ENCODE measurements at regions not wholly inside any gene's neighbourhood (a gene's known extent, or its start where the extent isn't known, plus 50 kb on each side); places are given as distances from the start of the nearest gene placed in this dataset.
"Not testable (repeated sequence)": the region's sequence is repeated elsewhere in the genome, so short reads cannot be mapped to it uniquely, and the experiment has no call there.

GRCh38 chr6:6736791-6737654 lies 148.5 kb downstream of the LY86 start:
- no peak for DNase-seq
- H3K27me3 Mint-ChIP-seq: peaks cover 32% of the 10 kb centered on the region
- H3K36me3 Mint-ChIP-seq (ENCODE audit: low read depth): no peaks in the 10 kb centered on the region
- H3K4me1 Mint-ChIP-seq: no peaks in the 10 kb centered on the region
- H3K4me3 Mint-ChIP-seq: no peak overlapping the region
- no peak overlapping the region for H3K27ac Mint-ChIP-seq
- H3K9me3 Mint-ChIP-seq: no peaks in the 10 kb centered on the region
- ATAC-seq: no peak

- H3K27me3 Mint-ChIP-seq: peaks cover 32% of the 10 kb centered on the region
- H3K9me3 Mint-ChIP-seq: no peaks in the 10 kb centered on the region
- no peaks in the 10 kb centered on the region for H3K4me1 Mint-ChIP-seq
- no peaks in the 10 kb centered on the region for H3K36me3 Mint-ChIP-seq (ENCODE audit: low read depth)
- DNase-seq (no peak), ATAC-seq (no peak)
- H3K4me3 Mint-ChIP-seq: no peak overlapping the region
- H3K27ac Mint-ChIP-seq: no peak overlapping the region
These were observed 149.2 kb downstream of the LY86 start for GRCh38 chr6:6737671-6738070.

DNA sequence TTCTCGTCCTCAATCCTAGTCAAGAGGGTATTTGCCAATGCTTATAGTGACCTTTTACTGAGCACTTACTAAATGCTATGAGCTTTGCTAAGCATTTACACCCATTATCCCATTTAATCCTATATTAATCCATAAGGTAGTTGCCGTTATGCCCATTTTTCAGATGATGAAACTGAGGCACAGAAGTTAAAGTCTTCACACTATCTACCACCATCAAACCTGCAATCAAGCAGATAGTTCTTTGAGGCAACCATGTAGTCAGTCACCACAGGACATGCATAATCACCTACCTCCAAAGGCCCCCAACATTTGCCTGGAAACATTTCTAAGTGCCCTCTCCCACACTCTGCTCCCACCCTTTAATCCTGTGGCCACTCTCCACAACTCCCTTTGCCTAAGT lies 149.6 kb downstream of the LY86 start:
- Mint-ChIP-seq H3K36me3 (ENCODE audit: low read depth) (no peaks in the 10 kb centered on the region), H3K9me3 (no peaks in the 10 kb centered on the region), H3K4me3 (no peak overlapping the region), H3K4me1 (no peaks in the 10 kb centered on the region), H3K27ac (no peak overlapping the region), H3K27me3 (peaks cover 32% of the 10 kb centered on the region)
- DNase-seq: no peak
- no peak for ATAC-seq

- Mint-ChIP-seq H3K4me1 (no peaks in the 10 kb centered on the region), H3K36me3 (ENCODE audit: low read depth) (no peaks in the 10 kb centered on the region), H3K27me3 (peaks cover 30% of the 10 kb centered on the region), H3K9me3 (no peaks in the 10 kb centered on the region), H3K27ac (no peak overlapping the region), H3K4me3 (no peak overlapping the region)
- ATAC-seq: no peak
- DNase-seq: no peak
These were observed 150.6 kb downstream of the LY86 start for GRCh38 chr6:6738922-6739716.

- Mint-ChIP-seq H3K9me3 (no peaks in the 10 kb centered on the region), H3K27me3 (peaks cover 21% of the 10 kb centered on the region), H3K36me3 (ENCODE audit: low read depth) (no peaks in the 10 kb centered on the region), H3K4me1 (no peaks in the 10 kb centered on the region), H3K4me3 (no peak overlapping the region), H3K27ac (no peak overlapping the region)
- DNase-seq: no peak
- no peak for ATAC-seq
These were observed 152.1 kb downstream of the LY86 start for GRCh38 chr6:6740595-6740994.

DNA sequence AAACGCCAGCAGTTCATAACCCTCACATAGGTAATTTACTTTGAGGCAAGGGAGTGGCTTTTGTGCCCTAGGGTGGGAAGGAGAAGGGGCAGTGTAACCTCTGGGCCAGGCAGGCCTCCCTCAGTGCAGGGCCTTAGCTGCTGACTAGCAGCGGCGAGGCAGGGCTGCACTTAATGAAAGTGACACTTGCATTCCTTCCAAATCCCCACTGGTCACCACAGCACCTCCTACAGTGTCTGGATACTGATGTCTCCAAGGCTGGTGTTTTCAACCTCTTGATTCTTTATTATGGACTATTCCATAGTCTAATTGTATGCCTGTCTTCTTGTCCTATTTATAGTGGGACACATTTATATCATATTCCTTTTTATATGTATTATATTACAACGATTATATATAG lies 152.7 kb downstream of the LY86 start:
- H3K27ac Mint-ChIP-seq: no peak overlapping the region
- no peaks in the 10 kb centered on the region for H3K9me3 Mint-ChIP-seq
- H3K4me1 Mint-ChIP-seq: no peaks in the 10 kb centered on the region
- no peak for ATAC-seq
- no peak overlapping the region for H3K4me3 Mint-ChIP-seq
- DNase-seq: no peak
- H3K36me3 Mint-ChIP-seq (ENCODE audit: low read depth): no peaks in the 10 kb centered on the region
- H3K27me3 Mint-ChIP-seq: peaks cover 18% of the 10 kb centered on the region

- H3K4me1 Mint-ChIP-seq: no peaks in the 10 kb centered on the region
- peaks cover 19% of the 10 kb centered on the region for H3K27me3 Mint-ChIP-seq
- no peak for ATAC-seq
- no peak for DNase-seq
- H3K9me3 Mint-ChIP-seq: no peaks in the 10 kb centered on the region
- no peak overlapping the region for H3K27ac Mint-ChIP-seq
- no peak overlapping the region for H3K4me3 Mint-ChIP-seq
- no peaks in the 10 kb centered on the region for H3K36me3 Mint-ChIP-seq (ENCODE audit: low read depth)
These were observed 154.0 kb downstream of the LY86 start for GRCh38 chr6:6742535-6742934.

DNA sequence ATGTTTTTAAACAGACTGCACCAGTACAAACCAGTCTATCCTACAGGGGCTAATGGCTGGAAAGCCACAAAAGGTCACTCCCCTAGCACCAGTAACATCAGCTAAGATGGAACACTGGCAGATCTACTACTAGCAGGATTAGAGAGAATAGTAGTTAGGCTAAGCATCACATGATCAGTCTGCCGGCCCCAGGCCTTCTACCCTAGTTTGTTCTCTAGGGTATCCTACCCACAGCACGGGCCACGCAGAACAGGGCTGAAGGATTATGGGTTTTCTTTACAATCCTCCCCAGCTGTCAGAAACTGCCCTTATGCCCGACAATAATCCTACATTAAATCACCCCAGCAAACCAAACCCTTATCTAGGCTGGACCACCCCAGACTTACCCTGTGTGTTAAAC lies 156.0 kb downstream of the LY86 start:
- no peak for ATAC-seq
- H3K4me1 Mint-ChIP-seq: no peaks in the 10 kb centered on the region
- H3K4me3 Mint-ChIP-seq: no peak overlapping the region
- no peaks in the 10 kb centered on the region for H3K9me3 Mint-ChIP-seq
- no peak for DNase-seq
- H3K27me3 Mint-ChIP-seq: peaks cover 2% of the 10 kb centered on the region
- no peaks in the 10 kb centered on the region for H3K36me3 Mint-ChIP-seq (ENCODE audit: low read depth)
- no peak overlapping the region for H3K27ac Mint-ChIP-seq

DNA sequence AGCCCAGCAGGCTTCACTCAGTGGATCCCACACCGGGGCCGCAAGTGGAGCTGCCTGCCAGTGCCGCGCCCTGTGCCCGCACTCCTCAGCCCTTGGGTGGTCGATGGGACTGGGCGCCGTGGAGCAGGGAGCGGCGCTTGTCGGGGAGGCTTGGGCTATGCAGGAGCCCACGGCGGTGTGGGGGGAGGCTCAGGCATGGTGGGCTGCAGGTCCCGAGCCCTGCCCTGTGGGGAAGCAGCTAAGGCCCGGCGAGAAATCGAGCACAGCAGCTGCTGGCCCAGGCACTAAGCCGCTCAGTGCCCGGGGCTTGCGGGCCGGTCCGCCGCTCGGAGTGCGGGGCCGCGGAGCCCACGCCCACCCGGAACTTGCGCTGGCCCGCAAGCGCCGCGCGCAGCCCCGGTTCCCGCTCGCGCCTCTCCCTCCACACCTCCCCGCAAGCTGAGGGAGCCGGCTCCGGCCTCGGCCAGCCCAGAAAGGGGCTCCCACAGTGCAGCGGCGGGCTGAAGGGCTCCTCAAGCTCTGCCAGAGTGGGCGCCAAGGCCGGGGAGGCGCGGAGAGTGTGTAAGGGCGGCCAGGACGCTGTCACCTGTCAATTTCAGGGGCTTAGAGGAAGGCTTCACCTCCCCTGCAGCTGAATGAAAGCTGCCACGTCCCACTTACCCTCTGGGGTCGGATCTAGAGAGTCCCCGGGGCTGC lies 157.3 kb downstream of the LY86 start:
- not testable (repeated sequence) for H3K27ac Mint-ChIP-seq; H3K9me3 Mint-ChIP-seq; ATAC-seq; DNase-seq; H3K4me1 Mint-ChIP-seq; H3K27me3 Mint-ChIP-seq; H3K36me3 Mint-ChIP-seq (ENCODE audit: low read depth); H3K4me3 Mint-ChIP-seq

DNA sequence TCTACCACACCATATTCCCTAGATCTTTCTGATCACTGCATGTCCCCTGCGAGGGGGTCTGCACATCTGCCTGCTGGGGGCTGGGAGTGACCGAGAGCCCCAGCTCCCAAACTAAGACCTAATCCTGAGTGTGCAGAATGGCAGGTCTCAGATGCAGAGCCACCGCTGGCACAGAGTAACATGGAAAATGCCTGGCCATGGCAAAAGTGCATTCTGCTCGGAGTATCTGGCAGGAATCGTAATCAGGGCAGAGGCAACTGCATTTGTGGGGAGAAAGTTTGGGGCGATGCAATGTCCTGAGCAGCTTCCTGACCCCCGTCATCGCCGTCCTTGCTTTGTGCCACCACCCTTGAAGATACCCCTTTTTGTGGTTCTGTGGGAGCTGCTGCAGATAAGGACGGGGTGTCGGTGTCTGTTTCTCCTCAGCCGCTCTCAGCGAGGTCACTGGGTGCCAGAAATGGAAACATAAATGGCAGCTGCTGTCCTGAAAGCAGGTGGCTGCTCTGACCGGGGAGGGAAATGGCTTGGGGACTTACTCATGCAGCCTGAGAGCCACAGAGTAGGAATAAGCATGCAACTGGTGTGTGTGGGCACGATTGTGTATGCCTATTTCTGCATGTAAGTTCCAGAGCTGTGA lies 157.9 kb downstream of the LY86 start:
- ATAC-seq (no peak), DNase-seq (no peak)
- H3K36me3 Mint-ChIP-seq (ENCODE audit: low read depth): no peaks in the 10 kb centered on the region
- no peak overlapping the region for H3K4me3 Mint-ChIP-seq
- H3K27me3 Mint-ChIP-seq: peaks cover 2% of the 10 kb centered on the region
- no peak overlapping the region for H3K27ac Mint-ChIP-seq
- H3K4me1 Mint-ChIP-seq: peaks cover 8% of the 10 kb centered on the region
- H3K9me3 Mint-ChIP-seq: no peaks in the 10 kb centered on the region

GRCh38 chr6:6746970-6747338 lies 158.4 kb downstream of the LY86 start:
- no peak for DNase-seq
- no peak overlapping the region for H3K27ac Mint-ChIP-seq
- peaks cover 2% of the 10 kb centered on the region for H3K27me3 Mint-ChIP-seq
- H3K4me1 Mint-ChIP-seq: peaks cover 12% of the 10 kb centered on the region
- no peak for ATAC-seq
- no peaks in the 10 kb centered on the region for H3K9me3 Mint-ChIP-seq
- no peaks in the 10 kb centered on the region for H3K36me3 Mint-ChIP-seq (ENCODE audit: low read depth)
- H3K4me3 Mint-ChIP-seq: no peak overlapping the region

- H3K36me3 Mint-ChIP-seq (ENCODE audit: low read depth): no peaks in the 10 kb centered on the region
- no peak for DNase-seq
- no peak for ATAC-seq
- H3K4me1 Mint-ChIP-seq: peaks cover 13% of the 10 kb centered on the region
- no peak overlapping the region for H3K4me3 Mint-ChIP-seq
- no peak overlapping the region for H3K27ac Mint-ChIP-seq
- H3K9me3 Mint-ChIP-seq: no peaks in the 10 kb centered on the region
- peaks cover 2% of the 10 kb centered on the region for H3K27me3 Mint-ChIP-seq
These were observed 158.9 kb downstream of the LY86 start for GRCh38 chr6:6747371-6747770.

- no peak overlapping the region for H3K4me3 Mint-ChIP-seq
- peaks cover 13% of the 10 kb centered on the region for H3K4me1 Mint-ChIP-seq
- no peak for ATAC-seq
- H3K27me3 Mint-ChIP-seq: peaks cover 2% of the 10 kb centered on the region
- no peaks in the 10 kb centered on the region for H3K9me3 Mint-ChIP-seq
- DNase-seq: no peak
- H3K36me3 Mint-ChIP-seq (ENCODE audit: low read depth): no peaks in the 10 kb centered on the region
- H3K27ac Mint-ChIP-seq: no peak overlapping the region
These were observed 159.5 kb downstream of the LY86 start for GRCh38 chr6:6748001-6748400.

GRCh38 chr6:6749702-6750491 lies 161.4 kb downstream of the LY86 start:
- Mint-ChIP-seq H3K4me1 (peaks cover 13% of the 10 kb centered on the region), H3K27ac (no peak overlapping the region), H3K9me3 (no peaks in the 10 kb centered on the region), H3K27me3 (peaks cover 2% of the 10 kb centered on the region), H3K4me3 (no peak overlapping the region), H3K36me3 (ENCODE audit: low read depth) (no peaks in the 10 kb centered on the region)
- ATAC-seq: peak; percentile 66
- peak; percentile 4 for DNase-seq
